Neuronal stem cell (in vitro differentiated cells): ENCODE measurements at regions not wholly inside any gene's neighbourhood (a gene's known extent, or its start where the extent isn't known, plus 50 kb on each side); places are given as distances from the start of the nearest gene placed in this dataset.

Source experiments
- DNase-seq: peaks from one replicate; pipeline ENCODE4 v3.0.0-alpha.2; 2013; ENCODE audit warnings: low spot score
- H2AFZ ChIP-seq: one replicate; pipeline ENCODE4 v1.6.1; 2013; ENCODE audit warnings: mild to moderate bottlenecking, low read length, inconsistent platforms
- H2AK5ac ChIP-seq: 2 replicates; pipeline ENCODE4 v1.6.1; 2013; ENCODE audit warnings: low read depth, mild to moderate bottlenecking, inconsistent platforms, low read length, moderate library complexity, mixed read lengths
- H2BK120ac ChIP-seq: 2 replicates; pipeline ENCODE4 v1.6.1; 2013; ENCODE audit warnings: low read depth, mild to moderate bottlenecking, inconsistent platforms, low read length, moderate library complexity, mixed read lengths
- H2BK12ac ChIP-seq: one replicate; pipeline ENCODE4 v1.6.1; 2013; ENCODE audit warnings: low read length, inconsistent platforms
- H2BK15ac ChIP-seq: 2 replicates; pipeline ENCODE4 v1.6.1; 2013; ENCODE audit warnings: mild to moderate bottlenecking, low read length, inconsistent platforms, mixed read lengths
- H2BK5ac ChIP-seq: one replicate; pipeline ENCODE4 v1.6.1; 2013; ENCODE audit warnings: inconsistent platforms, mild to moderate bottlenecking, low read length, moderate library complexity
- H3K14ac ChIP-seq: one replicate; pipeline ENCODE4 v1.6.1; 2013; ENCODE audit warnings: low read length, inconsistent platforms
- H3K18ac ChIP-seq: 2 replicates; pipeline ENCODE4 v1.6.1; 2013; ENCODE audit warnings: low read length, inconsistent platforms
- H3K23ac ChIP-seq: 2 replicates; pipeline ENCODE4 v1.6.1; 2013; ENCODE audit warnings: low read depth, mild to moderate bottlenecking, mixed read lengths, low read length, inconsistent platforms; ENCODE audit not compliant: poor library complexity
- H3K27ac ChIP-seq: replicated peaks from 3 replicates; pipeline ENCODE4 v1.5.1; 2013; ENCODE audit warnings: low read length, inconsistent platforms
- H3K27me3 ChIP-seq, 3 experiments: 2 replicates each; pipeline ENCODE4 v1.6.1; 2013; ENCODE audit warnings: low read length in 3 of 3, mild to moderate bottlenecking in 2 of 3, inconsistent platforms in 1 of 3, low read depth in 1 of 3, mixed read lengths in 1 of 3, moderate library complexity in 1 of 3; ENCODE audit not compliant: control insufficient read depth in 3 of 3, insufficient read depth in 3 of 3
- H3K36me3 ChIP-seq, 2 donors: replicated peaks in 1 of 2; 2 replicates each; pipeline ENCODE4 v1.6.1; 2013; ENCODE audit warnings: low read length in 2 of 2; ENCODE audit not compliant: control insufficient read depth in 2 of 2, insufficient read depth in 2 of 2
- H3K4ac ChIP-seq: 2 replicates; pipeline ENCODE4 v1.6.1; 2013; ENCODE audit warnings: inconsistent platforms, mild to moderate bottlenecking, low read length, moderate library complexity
- H3K4me1 ChIP-seq, 2 donors: 1 replicate in 1 of 2; 2 replicates in 1 of 2; pipeline ENCODE4 v1.6.1; 2013; ENCODE audit warnings: low read length in 2 of 2, low read depth in 1 of 2; ENCODE audit not compliant: control insufficient read depth in 2 of 2, insufficient read depth in 1 of 2
- H3K4me2 ChIP-seq: one replicate; pipeline ENCODE4 v1.6.1; 2013; ENCODE audit warnings: mild to moderate bottlenecking, low read length, inconsistent platforms; ENCODE audit not compliant: insufficient read depth, poor library complexity, severe bottlenecking
- H3K4me3 ChIP-seq, 2 donors: 2 replicates each; pipeline ENCODE4 v1.5.1; 2013; ENCODE audit warnings: low read length in 2 of 2, mild to moderate bottlenecking in 2 of 2, inconsistent platforms in 1 of 2, moderate library complexity in 1 of 2
- H3K79me1 ChIP-seq: one replicate; pipeline ENCODE4 v1.6.1; 2013; ENCODE audit warnings: low read depth, mild to moderate bottlenecking, inconsistent platforms, low read length, moderate library complexity
- H3K9ac ChIP-seq: one replicate; pipeline ENCODE4 v1.6.1; 2013; ENCODE audit warnings: mild to moderate bottlenecking, low read depth, low read length, inconsistent platforms; ENCODE audit not compliant: poor library complexity
- H3K9me3 ChIP-seq, 2 donors: replicated peaks in 1 of 2; 2 replicates each; pipeline versions ENCODE3 to v1.6.1; 2013; ENCODE audit warnings: low read length in 2 of 2, mild to moderate bottlenecking in 2 of 2, inconsistent platforms in 1 of 2, low read depth in 1 of 2, mixed read lengths in 1 of 2, moderate library complexity in 1 of 2; ENCODE audit not compliant: control insufficient read depth in 2 of 2, insufficient read depth in 1 of 2
- H4K8ac ChIP-seq: one replicate; pipeline ENCODE4 v1.6.1; 2013; ENCODE audit warnings: low read depth, mild to moderate bottlenecking, inconsistent platforms, low read length, moderate library complexity
- H4K91ac ChIP-seq: one replicate; pipeline ENCODE4 v1.6.1; 2013; ENCODE audit warnings: low read length, low read depth, mild to moderate bottlenecking, inconsistent platforms; ENCODE audit not compliant: poor library complexity
- WGBS, 2 donors: extraction: QIAGEN DNeasy Blood & Tissue Kit; methylation state at CpG; one replicate each; pipeline ENCODE4 v1.1.7; 2013; ENCODE audit warnings: missing lambda C conversion rate in 2 of 2, mixed read lengths in 1 of 2; ENCODE audit not compliant: insufficient read length in 2 of 2, insufficient replicate concordance in 1 of 2; ENCODE audit errors: extremely low coverage in 2 of 2; 5-methylcytosine and 5-hydroxymethylcytosine counted together

DNA sequence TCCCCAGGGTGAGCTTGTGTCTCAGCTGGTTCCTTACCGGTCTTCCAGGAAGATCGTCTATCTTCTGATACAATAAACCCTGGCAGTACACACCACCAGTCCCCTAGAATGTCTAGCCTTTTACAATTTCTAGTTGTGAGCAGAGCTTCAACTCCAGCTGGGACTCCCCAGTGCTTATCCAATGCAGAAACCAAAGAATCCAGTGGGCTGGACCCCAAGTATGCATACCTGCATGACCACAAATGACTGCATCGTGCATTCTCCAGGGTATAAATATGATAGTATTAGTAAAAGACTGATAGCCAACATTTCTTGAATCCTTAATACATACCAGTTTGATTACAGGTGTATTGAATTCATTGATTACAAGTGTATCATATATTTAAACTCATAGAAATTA, 176.0 kb downstream of the SATB1 start:
- DNase-seq: no peak
- H4K8ac ChIP-seq: no peak overlapping the region
- no peak overlapping the region for H3K14ac ChIP-seq
- H3K79me1 ChIP-seq: no peaks in the 10 kb centered on the region
- no peak overlapping the region for H3K4me3 ChIP-seq
- no peak overlapping the region for H2AK5ac ChIP-seq
- H2BK15ac ChIP-seq: no peak overlapping the region
- no peak overlapping the region for H3K18ac ChIP-seq
- H3K23ac ChIP-seq: no peak overlapping the region
- no peak overlapping the region for H3K4ac ChIP-seq
- no peaks in the 10 kb centered on the region for H3K36me3 ChIP-seq
- H2BK5ac ChIP-seq: no peak overlapping the region
- peaks cover 0 to 22% of the 10 kb centered on the region in 2 donors for H3K4me1 ChIP-seq
- WGBS, 2 donors: no CpG with 5 or more reads among the region's 3 CpGs
- no peaks in the 10 kb centered on the region for H3K9me3 ChIP-seq
- no peak overlapping the region for H2BK120ac ChIP-seq
- H3K27ac ChIP-seq: no peak overlapping the region
- no peak overlapping the region for H3K9ac ChIP-seq
- H3K4me2 ChIP-seq: no peak overlapping the region
- peaks cover 0 to 47% (median 2%) of the 10 kb centered on the region in 3 experiments for H3K27me3 ChIP-seq
- no peak overlapping the region for H2AFZ ChIP-seq
- H2BK12ac ChIP-seq: no peak overlapping the region
- no peak overlapping the region for H4K91ac ChIP-seq

DNA sequence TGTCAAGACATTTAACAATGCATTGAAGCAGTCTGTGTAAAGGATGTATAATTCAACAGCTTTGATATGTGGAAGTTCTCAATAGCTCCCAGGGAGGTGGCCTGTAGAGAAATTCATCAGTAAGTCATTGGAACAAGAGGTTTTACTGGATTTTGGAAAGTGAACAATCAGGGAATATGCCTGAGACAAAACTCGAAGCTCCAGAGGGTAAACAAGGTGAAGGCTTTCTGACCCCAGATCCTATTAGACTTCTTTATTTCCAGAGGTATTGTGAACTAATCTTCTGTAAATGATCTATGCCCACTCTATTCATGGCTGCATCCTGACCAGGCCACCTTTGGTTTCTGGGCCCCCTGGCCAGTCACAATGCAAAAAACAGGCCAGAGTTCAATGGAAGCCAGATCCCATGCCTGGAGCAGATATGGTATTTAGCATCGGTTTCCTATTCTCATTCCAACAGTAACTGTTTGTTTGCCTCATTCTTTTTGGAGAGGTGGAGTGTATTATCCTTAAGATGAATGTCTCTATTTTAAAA, 177.3 kb downstream of the SATB1 start:
- WGBS, 2 donors: no CpG with 5 or more reads among the region's 2 CpGs
- Histone ChIP-seq H2BK12ac (no peak overlapping the region), H3K9ac (no peak overlapping the region)

GRCh38 chr3:18247139-18247695, 177.9 kb downstream of the SATB1 start:
- DNase-seq: no peak
- no peaks in the 10 kb centered on the region for H3K36me3 ChIP-seq
- H3K79me1 ChIP-seq: no peaks in the 10 kb centered on the region
- no peak overlapping the region for H2BK12ac ChIP-seq
- no peaks in the 10 kb centered on the region for H3K9me3 ChIP-seq
- H3K4me1 ChIP-seq: peaks cover 0 to 22% of the 10 kb centered on the region in 2 donors
- no peak overlapping the region for H3K27ac ChIP-seq
- H3K4me2 ChIP-seq: no peak overlapping the region
- no peak overlapping the region for H3K23ac ChIP-seq
- H4K8ac ChIP-seq: no peak overlapping the region
- no peak overlapping the region for H2BK15ac ChIP-seq
- H2AFZ ChIP-seq: no peak overlapping the region
- no peak overlapping the region for H2BK5ac ChIP-seq
- H2BK120ac ChIP-seq: no peak overlapping the region
- no peak overlapping the region for H3K4me3 ChIP-seq
- H4K91ac ChIP-seq: no peak overlapping the region
- no peak overlapping the region for H3K14ac ChIP-seq
- H3K18ac ChIP-seq: no peak overlapping the region
- no peak overlapping the region for H3K4ac ChIP-seq
- H3K27me3 ChIP-seq: peaks cover 0 to 52% (median 2%) of the 10 kb centered on the region in 3 experiments
- no peak overlapping the region for H3K9ac ChIP-seq
- H2AK5ac ChIP-seq: no peak overlapping the region

More for the DNA sequence above, 177.3 kb downstream of the SATB1 start:
- Histone ChIP-seq H4K8ac (no peak overlapping the region), H2AFZ (no peak overlapping the region), H3K4me1 (peaks cover 0 to 22% of the 10 kb centered on the region in 2 donors), H3K27me3 (peaks cover 0 to 52% (median 2%) of the 10 kb centered on the region in 3 experiments), H3K18ac (no peak overlapping the region), H3K36me3 (no peaks in the 10 kb centered on the region), H2BK120ac (no peak overlapping the region), H2AK5ac (no peak overlapping the region), H4K91ac (no peak overlapping the region), H3K23ac (no peak overlapping the region), H3K14ac (no peak overlapping the region), H3K9me3 (no peaks in the 10 kb centered on the region), H3K4me3 (no peak overlapping the region), H2BK15ac (no peak overlapping the region), H3K4me2 (no peak overlapping the region), H3K4ac (no peak overlapping the region), H3K27ac (no peak overlapping the region), H3K79me1 (no peaks in the 10 kb centered on the region), H2BK5ac (no peak overlapping the region)
- peak; percentile 36 for DNase-seq

GRCh38 chr3:18246336-18247060, 178.6 kb downstream of the SATB1 start:
- H2BK5ac ChIP-seq: no peak overlapping the region

More at GRCh38 chr3:18246336-18247060, 178.6 kb downstream of the SATB1 start:
- no peak overlapping the region for H3K4me2 ChIP-seq
- H4K8ac ChIP-seq: no peak overlapping the region
- H3K23ac ChIP-seq: no peak overlapping the region
- no peaks in the 10 kb centered on the region for H3K79me1 ChIP-seq
- H3K9me3 ChIP-seq: no peaks in the 10 kb centered on the region
- H3K27me3 ChIP-seq: peaks cover 0 to 50% (median 2%) of the 10 kb centered on the region in 3 experiments
- no peak overlapping the region for H2BK120ac ChIP-seq
- H2AK5ac ChIP-seq: no peak overlapping the region
- DNase-seq: no peak
- H3K9ac ChIP-seq: no peak overlapping the region
- no peak overlapping the region for H2BK12ac ChIP-seq
- H3K14ac ChIP-seq: no peak overlapping the region
- no peak overlapping the region for H3K27ac ChIP-seq
- no peak overlapping the region for H3K4me3 ChIP-seq
- H3K36me3 ChIP-seq: no peaks in the 10 kb centered on the region
- H3K18ac ChIP-seq: no peak overlapping the region
- no peak overlapping the region for H2AFZ ChIP-seq
- H3K4ac ChIP-seq: no peak overlapping the region
- no CpG with 5 or more reads among the region's 7 CpGs for WGBS, 2 donors
- no peak overlapping the region for H2BK15ac ChIP-seq
- H3K4me1 ChIP-seq: peaks cover 0 to 22% of the 10 kb centered on the region in 2 donors
- H4K91ac ChIP-seq: no peak overlapping the region
